ENCODE measurements at regions not wholly inside any gene's neighbourhood (a gene's known extent, or its start where the extent isn't known, plus 50 kb on each side); places are given as distances from the start of the nearest gene placed in this dataset.

DNA sequence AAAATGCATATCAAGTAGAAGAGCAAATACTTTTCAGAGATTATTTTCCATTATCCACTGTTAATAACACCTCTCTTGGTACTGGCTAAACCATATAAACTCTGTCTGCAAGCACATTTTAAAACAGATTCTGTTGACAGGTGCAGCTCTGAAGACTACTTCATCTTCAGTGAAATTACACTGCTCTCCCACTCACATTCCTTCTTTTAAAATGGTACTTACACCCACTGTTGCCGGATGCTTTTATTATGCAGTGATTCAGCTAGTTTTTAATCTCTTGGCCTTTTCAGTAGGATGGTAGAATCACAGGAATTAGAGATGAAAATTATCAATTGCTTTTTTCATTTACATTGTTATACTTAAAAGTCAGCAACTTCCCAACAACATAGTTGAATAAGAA lies 381.6 kb downstream of the GASK1B start:
- TF ChIP-seq, protein P1, sequence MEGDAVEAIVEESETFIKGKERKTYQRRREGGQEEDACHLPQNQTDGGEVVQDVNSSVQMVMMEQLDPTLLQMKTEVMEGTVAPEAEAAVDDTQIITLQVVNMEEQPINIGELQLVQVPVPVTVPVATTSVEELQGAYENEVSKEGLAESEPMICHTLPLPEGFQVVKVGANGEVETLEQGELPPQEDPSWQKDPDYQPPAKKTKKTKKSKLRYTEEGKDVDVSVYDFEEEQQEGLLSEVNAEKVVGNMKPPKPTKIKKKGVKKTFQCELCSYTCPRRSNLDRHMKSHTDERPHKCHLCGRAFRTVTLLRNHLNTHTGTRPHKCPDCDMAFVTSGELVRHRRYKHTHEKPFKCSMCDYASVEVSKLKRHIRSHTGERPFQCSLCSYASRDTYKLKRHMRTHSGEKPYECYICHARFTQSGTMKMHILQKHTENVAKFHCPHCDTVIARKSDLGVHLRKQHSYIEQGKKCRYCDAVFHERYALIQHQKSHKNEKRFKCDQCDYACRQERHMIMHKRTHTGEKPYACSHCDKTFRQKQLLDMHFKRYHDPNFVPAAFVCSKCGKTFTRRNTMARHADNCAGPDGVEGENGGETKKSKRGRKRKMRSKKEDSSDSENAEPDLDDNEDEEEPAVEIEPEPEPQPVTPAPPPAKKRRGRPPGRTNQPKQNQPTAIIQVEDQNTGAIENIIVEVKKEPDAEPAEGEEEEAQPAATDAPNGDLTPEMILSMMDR (IDR thresholded peaks at IDR 0.05), result no peak
- no peak for TF ChIP-seq POLR2A (IDR thresholded peaks at IDR 0.05)

Measured in uterus (tissue), 2 donors.